ENCODE measurements at regions not wholly inside any gene's neighbourhood (a gene's known extent, or its start where the extent isn't known, plus 50 kb on each side); places are given as distances from the start of the nearest gene placed in this dataset.

DNA sequence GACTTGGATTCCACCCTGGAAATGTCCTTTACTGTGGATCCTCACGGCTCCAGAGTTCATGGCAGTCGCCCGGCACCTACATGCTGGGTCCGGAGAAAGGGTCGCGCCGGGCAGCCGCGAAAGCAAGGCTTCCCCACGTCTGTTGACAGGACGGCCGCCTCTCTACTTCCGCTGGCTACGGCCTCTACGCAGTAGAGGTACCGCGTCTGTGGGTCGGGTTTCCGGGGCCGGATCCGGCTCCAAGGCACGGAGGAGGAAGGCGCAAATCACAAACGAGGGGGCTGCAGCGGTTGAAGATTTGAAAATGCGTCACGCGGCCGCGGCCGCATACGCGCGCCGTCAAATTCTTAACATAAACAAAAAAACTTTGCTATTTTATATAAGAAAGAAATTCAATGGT, 649.6 kb downstream of the REEP3 start:
- TF ChIP-seq, protein P1, sequence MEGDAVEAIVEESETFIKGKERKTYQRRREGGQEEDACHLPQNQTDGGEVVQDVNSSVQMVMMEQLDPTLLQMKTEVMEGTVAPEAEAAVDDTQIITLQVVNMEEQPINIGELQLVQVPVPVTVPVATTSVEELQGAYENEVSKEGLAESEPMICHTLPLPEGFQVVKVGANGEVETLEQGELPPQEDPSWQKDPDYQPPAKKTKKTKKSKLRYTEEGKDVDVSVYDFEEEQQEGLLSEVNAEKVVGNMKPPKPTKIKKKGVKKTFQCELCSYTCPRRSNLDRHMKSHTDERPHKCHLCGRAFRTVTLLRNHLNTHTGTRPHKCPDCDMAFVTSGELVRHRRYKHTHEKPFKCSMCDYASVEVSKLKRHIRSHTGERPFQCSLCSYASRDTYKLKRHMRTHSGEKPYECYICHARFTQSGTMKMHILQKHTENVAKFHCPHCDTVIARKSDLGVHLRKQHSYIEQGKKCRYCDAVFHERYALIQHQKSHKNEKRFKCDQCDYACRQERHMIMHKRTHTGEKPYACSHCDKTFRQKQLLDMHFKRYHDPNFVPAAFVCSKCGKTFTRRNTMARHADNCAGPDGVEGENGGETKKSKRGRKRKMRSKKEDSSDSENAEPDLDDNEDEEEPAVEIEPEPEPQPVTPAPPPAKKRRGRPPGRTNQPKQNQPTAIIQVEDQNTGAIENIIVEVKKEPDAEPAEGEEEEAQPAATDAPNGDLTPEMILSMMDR (IDR thresholded peaks at IDR 0.05), result no peak
- no peak for TF ChIP-seq POLR2A (IDR thresholded peaks at IDR 0.05)
- TF ChIP-seq EP300 (IDR thresholded peaks at IDR 0.05), result no peak
